ENCODE measurements at regions not wholly inside any gene's neighbourhood (a gene's known extent, or its start where the extent isn't known, plus 50 kb on each side); places are given as distances from the start of the nearest gene placed in this dataset.

DNA sequence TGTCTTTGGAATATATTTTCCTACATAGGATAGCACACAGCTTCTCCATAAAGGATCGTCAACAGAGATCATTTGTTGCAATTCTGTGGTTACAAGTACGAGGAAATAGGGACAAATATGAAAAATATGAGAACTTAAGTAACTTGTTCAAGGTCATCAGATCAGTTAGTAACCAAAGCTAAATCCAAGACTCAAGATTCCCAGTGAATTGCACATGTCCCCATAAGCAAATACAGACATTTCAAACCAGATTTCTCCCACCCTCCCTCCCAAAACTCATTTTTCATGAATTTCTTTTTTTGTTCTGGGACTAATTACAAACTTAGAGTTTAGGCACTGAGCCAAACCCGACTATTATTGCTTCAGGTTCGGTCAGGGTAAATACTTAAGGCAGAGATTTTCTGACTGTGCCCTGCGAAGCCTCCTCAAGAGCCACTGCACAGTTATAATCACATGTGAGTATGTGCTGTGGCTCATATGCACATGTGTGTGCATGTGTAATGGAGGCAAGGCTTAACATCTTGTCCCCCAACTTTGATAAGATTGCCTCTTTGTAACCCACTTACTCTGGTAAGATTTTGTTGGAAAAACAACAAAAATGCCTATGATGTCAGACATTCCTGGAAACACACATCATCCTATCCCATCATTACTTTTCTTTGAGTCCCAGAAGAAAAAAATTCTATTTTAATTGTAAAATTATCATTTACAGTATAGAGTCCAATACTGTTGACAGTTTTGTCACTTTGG, 216.2 kb downstream of the CD83 start:
- TF ChIP-seq, protein P1, sequence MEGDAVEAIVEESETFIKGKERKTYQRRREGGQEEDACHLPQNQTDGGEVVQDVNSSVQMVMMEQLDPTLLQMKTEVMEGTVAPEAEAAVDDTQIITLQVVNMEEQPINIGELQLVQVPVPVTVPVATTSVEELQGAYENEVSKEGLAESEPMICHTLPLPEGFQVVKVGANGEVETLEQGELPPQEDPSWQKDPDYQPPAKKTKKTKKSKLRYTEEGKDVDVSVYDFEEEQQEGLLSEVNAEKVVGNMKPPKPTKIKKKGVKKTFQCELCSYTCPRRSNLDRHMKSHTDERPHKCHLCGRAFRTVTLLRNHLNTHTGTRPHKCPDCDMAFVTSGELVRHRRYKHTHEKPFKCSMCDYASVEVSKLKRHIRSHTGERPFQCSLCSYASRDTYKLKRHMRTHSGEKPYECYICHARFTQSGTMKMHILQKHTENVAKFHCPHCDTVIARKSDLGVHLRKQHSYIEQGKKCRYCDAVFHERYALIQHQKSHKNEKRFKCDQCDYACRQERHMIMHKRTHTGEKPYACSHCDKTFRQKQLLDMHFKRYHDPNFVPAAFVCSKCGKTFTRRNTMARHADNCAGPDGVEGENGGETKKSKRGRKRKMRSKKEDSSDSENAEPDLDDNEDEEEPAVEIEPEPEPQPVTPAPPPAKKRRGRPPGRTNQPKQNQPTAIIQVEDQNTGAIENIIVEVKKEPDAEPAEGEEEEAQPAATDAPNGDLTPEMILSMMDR (IDR thresholded peaks at IDR 0.05 in 4 of 5, conservative IDR thresholded peaks at IDR 0.05 in 1 of 5), result no peak
- TF ChIP-seq POLR2A (IDR thresholded peaks at IDR 0.05), result no peak
